ENCODE measurements at regions not wholly inside any gene's neighbourhood (a gene's known extent, or its start where the extent isn't known, plus 50 kb on each side); places are given as distances from the start of the nearest gene placed in this dataset.

DNA sequence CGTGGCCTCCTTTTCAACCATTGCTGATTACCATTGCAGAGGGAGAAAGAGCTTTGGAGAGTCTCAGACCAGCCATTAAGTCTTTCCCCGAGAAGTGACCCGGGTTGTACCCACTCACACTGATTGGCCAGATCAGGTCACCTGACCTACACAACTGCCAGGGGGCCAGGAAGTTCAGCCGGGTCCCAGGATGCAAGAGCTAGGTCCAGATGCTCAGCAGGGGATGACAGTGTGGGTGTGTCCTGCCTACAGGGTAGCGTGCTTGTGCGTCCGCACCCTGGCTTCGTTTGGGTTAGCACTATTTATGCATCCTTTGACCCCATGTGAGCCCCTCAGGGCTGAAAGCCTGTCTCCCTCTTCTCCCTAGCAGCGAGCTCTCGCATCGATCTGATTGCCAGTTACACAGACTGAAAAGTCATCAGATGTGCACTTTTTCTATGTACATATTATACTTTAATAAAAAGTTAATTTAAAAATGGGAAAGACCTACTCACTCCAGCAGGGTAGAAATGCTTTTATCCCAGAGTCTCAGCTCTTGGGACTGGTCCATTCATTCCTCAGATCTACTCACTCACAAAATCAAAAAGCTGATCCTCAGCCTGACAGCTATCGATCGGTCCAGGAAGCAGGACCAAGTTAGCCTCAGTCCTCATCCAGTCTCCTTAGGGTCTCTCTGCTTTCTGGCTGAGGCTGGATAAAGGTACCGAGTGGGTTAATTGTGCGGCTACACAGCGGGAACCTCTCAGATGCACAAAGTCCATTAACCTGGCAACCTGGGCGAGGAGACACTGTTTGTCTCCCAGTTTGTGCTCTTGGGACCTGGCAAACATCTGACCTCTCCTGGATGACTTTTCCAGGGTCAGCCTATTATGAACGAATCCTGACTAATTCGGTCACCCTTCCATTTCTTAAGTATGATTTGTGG lies 68.0 kb downstream of the SERPINA3 start (continued):
- TF ChIP-seq, protein P1, sequence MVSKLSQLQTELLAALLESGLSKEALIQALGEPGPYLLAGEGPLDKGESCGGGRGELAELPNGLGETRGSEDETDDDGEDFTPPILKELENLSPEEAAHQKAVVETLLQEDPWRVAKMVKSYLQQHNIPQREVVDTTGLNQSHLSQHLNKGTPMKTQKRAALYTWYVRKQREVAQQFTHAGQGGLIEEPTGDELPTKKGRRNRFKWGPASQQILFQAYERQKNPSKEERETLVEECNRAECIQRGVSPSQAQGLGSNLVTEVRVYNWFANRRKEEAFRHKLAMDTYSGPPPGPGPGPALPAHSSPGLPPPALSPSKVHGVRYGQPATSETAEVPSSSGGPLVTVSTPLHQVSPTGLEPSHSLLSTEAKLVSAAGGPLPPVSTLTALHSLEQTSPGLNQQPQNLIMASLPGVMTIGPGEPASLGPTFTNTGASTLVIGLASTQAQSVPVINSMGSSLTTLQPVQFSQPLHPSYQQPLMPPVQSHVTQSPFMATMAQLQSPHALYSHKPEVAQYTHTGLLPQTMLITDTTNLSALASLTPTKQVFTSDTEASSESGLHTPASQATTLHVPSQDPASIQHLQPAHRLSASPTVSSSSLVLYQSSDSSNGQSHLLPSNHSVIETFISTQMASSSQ (IDR thresholded peaks at IDR 0.05; ENCODE audit: low read depth): 0 out of 2 replicates have a peak, but pooled peaks have one; percentile 16
- TF ChIP-seq, protein P1 (CRISPR knock-in tag; IDR thresholded peaks at IDR 0.05; ENCODE audit: borderline replicate concordance): peak; percentile 47; the same call in 1 of the 2 replicates
- TF ChIP-seq ZSCAN20 (CRISPR knock-in tag; IDR thresholded peaks at IDR 0.05; ENCODE audit: borderline replicate concordance): no peak
- TF ChIP-seq XRCC5 (optimal IDR thresholded peaks at IDR 0.05; ENCODE audit: low read length): peak; percentile 23
- no peak for TF ChIP-seq HNRNPH1 (optimal IDR thresholded peaks at IDR 0.05; ENCODE audit: low read depth, low read length)
- TF ChIP-seq HDAC2 (CRISPR knock-in tag; IDR thresholded peaks at IDR 0.05): peak; percentile 60
- TF ChIP-seq ZBTB20 (CRISPR knock-in tag; IDR thresholded peaks at IDR 0.05; ENCODE audit: borderline replicate concordance, low read depth): peak; percentile 49; the same call in 1 of the 2 replicates
- TF ChIP-seq, protein P2, sequence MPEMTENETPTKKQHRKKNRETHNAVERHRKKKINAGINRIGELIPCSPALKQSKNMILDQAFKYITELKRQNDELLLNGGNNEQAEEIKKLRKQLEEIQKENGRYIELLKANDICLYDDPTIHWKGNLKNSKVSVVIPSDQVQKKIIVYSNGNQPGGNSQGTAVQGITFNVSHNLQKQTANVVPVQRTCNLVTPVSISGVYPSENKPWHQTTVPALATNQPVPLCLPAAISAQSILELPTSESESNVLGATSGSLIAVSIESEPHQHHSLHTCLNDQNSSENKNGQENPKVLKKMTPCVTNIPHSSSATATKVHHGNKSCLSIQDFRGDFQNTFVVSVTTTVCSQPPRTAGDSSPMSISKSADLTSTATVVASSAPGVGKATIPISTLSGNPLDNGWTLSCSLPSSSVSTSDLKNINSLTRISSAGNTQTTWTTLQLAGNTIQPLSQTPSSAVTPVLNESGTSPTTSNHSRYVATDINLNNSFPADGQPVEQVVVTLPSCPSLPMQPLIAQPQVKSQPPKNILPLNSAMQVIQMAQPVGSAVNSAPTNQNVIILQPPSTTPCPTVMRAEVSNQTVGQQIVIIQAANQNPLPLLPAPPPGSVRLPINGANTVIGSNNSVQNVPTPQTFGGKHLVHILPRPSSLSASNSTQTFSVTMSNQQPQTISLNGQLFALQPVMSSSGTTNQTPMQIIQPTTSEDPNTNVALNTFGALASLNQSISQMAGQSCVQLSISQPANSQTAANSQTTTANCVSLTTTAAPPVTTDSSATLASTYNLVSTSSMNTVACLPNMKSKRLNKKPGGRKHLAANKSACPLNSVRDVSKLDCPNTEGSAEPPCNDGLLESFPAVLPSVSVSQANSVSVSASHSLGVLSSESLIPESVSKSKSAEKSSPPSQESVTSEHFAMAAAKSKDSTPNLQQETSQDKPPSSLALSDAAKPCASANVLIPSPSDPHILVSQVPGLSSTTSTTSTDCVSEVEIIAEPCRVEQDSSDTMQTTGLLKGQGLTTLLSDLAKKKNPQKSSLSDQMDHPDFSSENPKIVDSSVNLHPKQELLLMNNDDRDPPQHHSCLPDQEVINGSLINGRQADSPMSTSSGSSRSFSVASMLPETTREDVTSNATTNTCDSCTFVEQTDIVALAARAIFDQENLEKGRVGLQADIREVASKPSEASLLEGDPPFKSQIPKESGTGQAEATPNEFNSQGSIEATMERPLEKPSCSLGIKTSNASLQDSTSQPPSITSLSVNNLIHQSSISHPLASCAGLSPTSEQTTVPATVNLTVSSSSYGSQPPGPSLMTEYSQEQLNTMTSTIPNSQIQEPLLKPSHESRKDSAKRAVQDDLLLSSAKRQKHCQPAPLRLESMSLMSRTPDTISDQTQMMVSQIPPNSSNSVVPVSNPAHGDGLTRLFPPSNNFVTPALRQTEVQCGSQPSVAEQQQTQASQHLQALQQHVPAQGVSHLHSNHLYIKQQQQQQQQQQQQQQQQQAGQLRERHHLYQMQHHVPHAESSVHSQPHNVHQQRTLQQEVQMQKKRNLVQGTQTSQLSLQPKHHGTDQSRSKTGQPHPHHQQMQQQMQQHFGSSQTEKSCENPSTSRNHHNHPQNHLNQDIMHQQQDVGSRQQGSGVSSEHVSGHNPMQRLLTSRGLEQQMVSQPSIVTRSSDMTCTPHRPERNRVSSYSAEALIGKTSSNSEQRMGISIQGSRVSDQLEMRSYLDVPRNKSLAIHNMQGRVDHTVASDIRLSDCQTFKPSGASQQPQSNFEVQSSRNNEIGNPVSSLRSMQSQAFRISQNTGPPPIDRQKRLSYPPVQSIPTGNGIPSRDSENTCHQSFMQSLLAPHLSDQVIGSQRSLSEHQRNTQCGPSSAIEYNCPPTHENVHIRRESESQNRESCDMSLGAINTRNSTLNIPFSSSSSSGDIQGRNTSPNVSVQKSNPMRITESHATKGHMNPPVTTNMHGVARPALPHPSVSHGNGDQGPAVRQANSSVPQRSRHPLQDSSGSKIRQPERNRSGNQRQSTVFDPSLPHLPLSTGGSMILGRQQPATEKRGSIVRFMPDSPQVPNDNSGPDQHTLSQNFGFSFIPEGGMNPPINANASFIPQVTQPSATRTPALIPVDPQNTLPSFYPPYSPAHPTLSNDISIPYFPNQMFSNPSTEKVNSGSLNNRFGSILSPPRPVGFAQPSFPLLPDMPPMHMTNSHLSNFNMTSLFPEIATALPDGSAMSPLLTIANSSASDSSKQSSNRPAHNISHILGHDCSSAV (CRISPR knock-in tag; IDR thresholded peaks at IDR 0.05; ENCODE audit: borderline replicate concordance): no peak
- no peak for TF ChIP-seq HDAC1 (CRISPR knock-in tag; IDR thresholded peaks at IDR 0.05)
- TF ChIP-seq SETDB1 (CRISPR knock-in tag; IDR thresholded peaks at IDR 0.05; ENCODE audit: borderline replicate concordance): no peak
- no peak for TF ChIP-seq ZNF160 (CRISPR knock-in tag; IDR thresholded peaks at IDR 0.05)
- TF ChIP-seq, protein P3, sequence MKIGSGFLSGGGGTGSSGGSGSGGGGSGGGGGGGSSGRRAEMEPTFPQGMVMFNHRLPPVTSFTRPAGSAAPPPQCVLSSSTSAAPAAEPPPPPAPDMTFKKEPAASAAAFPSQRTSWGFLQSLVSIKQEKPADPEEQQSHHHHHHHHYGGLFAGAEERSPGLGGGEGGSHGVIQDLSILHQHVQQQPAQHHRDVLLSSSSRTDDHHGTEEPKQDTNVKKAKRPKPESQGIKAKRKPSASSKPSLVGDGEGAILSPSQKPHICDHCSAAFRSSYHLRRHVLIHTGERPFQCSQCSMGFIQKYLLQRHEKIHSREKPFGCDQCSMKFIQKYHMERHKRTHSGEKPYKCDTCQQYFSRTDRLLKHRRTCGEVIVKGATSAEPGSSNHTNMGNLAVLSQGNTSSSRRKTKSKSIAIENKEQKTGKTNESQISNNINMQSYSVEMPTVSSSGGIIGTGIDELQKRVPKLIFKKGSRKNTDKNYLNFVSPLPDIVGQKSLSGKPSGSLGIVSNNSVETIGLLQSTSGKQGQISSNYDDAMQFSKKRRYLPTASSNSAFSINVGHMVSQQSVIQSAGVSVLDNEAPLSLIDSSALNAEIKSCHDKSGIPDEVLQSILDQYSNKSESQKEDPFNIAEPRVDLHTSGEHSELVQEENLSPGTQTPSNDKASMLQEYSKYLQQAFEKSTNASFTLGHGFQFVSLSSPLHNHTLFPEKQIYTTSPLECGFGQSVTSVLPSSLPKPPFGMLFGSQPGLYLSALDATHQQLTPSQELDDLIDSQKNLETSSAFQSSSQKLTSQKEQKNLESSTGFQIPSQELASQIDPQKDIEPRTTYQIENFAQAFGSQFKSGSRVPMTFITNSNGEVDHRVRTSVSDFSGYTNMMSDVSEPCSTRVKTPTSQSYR (CRISPR knock-in tag; IDR thresholded peaks at IDR 0.05; ENCODE audit: borderline replicate concordance): no peak
- no peak for TF ChIP-seq BRD4 (CRISPR knock-in tag; IDR thresholded peaks at IDR 0.05)

Measured in HepG2 (cell line).